Choroid plexus epithelial cell (primary cell): ENCODE measurements at regions not wholly inside any gene's neighbourhood (a gene's known extent, or its start where the extent isn't known, plus 50 kb on each side); places are given as distances from the start of the nearest gene placed in this dataset.
A peak's percentile ranks its signal among the peaks of the same experiment; 100 is the strongest.

ENCODE experiments used
- DNase-seq: peaks from one replicate; pipeline ENCODE4 v3.0.0-alpha.2; 2010; ENCODE audit warnings: low read depth
- H3K4me3 ChIP-seq: 2 replicates; pipeline ENCODE4 v1.5.1; 2011; ENCODE audit warnings: low read depth, mild to moderate bottlenecking, control low read depth, low read length, moderate library complexity
- CTCF ChIP-seq: conservative IDR thresholded peaks from 2 replicates; pipeline ENCODE4 v1.5.1; 2011; ENCODE audit warnings: low read depth, mild to moderate bottlenecking, control low read depth, inconsistent platforms, low read length, moderate library complexity

GRCh38 chr21:23977971-23978370 is 1629.3 kb downstream of the MRPL39 start:
- TF ChIP-seq CTCF: no peak
- H3K4me3 ChIP-seq: no peak overlapping the region
- peak; percentile 6 for DNase-seq

- TF ChIP-seq CTCF: peak; percentile 35
- H3K4me3 ChIP-seq: no peak overlapping the region
- peak; percentile 17 for DNase-seq
Observed at GRCh38 chr21:23968722-23969647, 1638.3 kb downstream of the MRPL39 start.

GRCh38 chr21:23968008-23968407 is 1639.3 kb downstream of the MRPL39 start:
- no peak overlapping the region for H3K4me3 ChIP-seq
- TF ChIP-seq CTCF: no peak
- no peak for DNase-seq

- no peak for TF ChIP-seq CTCF
- no peak for DNase-seq
- H3K4me3 ChIP-seq: no peak overlapping the region
Observed at GRCh38 chr21:23963454-23963853, 1643.8 kb downstream of the MRPL39 start.

GRCh38 chr21:23960769-23961168 is 1646.5 kb downstream of the MRPL39 start:
- TF ChIP-seq CTCF: no peak
- no peak overlapping the region for H3K4me3 ChIP-seq
- DNase-seq: no peak

- no peak for DNase-seq
- H3K4me3 ChIP-seq: no peak overlapping the region
- no peak for TF ChIP-seq CTCF
Observed at GRCh38 chr21:23955135-23955843, 1652.0 kb downstream of the MRPL39 start.

GRCh38 chr21:23952269-23952668 is 1655.0 kb downstream of the MRPL39 start:
- DNase-seq: no peak
- no peak for TF ChIP-seq CTCF
- no peak overlapping the region for H3K4me3 ChIP-seq
